ENCODE measurements at regions not wholly inside any gene's neighbourhood (a gene's known extent, or its start where the extent isn't known, plus 50 kb on each side); places are given as distances from the start of the nearest gene placed in this dataset.

- no peak for TF ChIP-seq CTCF (IDR thresholded peaks at IDR 0.05; ENCODE audit: extremely low read depth, missing control alignments)
- no peak for DNase-seq (ENCODE audit: low spot score)
Measured at GRCh38 chr3:118080889-118081288, 953.8 kb downstream of the IGSF11 start.

- no peak for DNase-seq (ENCODE audit: low spot score)
- no peak for TF ChIP-seq CTCF (IDR thresholded peaks at IDR 0.05; ENCODE audit: extremely low read depth, missing control alignments)
Measured at GRCh38 chr3:118088696-118089095, 946.0 kb downstream of the IGSF11 start.

- no peak for TF ChIP-seq CTCF (IDR thresholded peaks at IDR 0.05; ENCODE audit: extremely low read depth, missing control alignments)
Measured at GRCh38 chr3:118089563-118089962, 945.1 kb downstream of the IGSF11 start.

GRCh38 chr3:118097226-118097625 lies 937.4 kb downstream of the IGSF11 start:
- no peak for DNase-seq (ENCODE audit: low spot score)
- no peak for TF ChIP-seq CTCF (IDR thresholded peaks at IDR 0.05; ENCODE audit: extremely low read depth, missing control alignments)

More at GRCh38 chr3:118089563-118089962, 945.1 kb downstream of the IGSF11 start:
- no peak for DNase-seq (ENCODE audit: low spot score)

- TF ChIP-seq CTCF (IDR thresholded peaks at IDR 0.05; ENCODE audit: extremely low read depth, missing control alignments) = no peak
Measured at GRCh38 chr3:118097660-118098059, 937.0 kb downstream of the IGSF11 start.

GRCh38 chr3:118098827-118099226 lies 935.8 kb downstream of the IGSF11 start:
- DNase-seq (ENCODE audit: low spot score) = no peak
- TF ChIP-seq CTCF (IDR thresholded peaks at IDR 0.05; ENCODE audit: extremely low read depth, missing control alignments) = no peak

More at GRCh38 chr3:118097660-118098059, 937.0 kb downstream of the IGSF11 start:
- DNase-seq (ENCODE audit: low spot score) = no peak

GRCh38 chr3:118101891-118102290 lies 932.8 kb downstream of the IGSF11 start:
- no peak for TF ChIP-seq CTCF (IDR thresholded peaks at IDR 0.05; ENCODE audit: extremely low read depth, missing control alignments)
- DNase-seq (ENCODE audit: low spot score) = no peak

Data from GM20000 (cell line).